RPMI7951 (cell line): ENCODE measurements at regions not wholly inside any gene's neighbourhood (a gene's known extent, or its start where the extent isn't known, plus 50 kb on each side); places are given as distances from the start of the nearest gene placed in this dataset.
A peak's percentile ranks its signal among the peaks of the same experiment; 100 is the strongest.
"Not testable (repeated sequence)": the region's sequence is repeated elsewhere in the genome, so short reads cannot be mapped to it uniquely, and the experiment has no call there.

ENCODE experiments used
- DNase-seq: peaks from one replicate; pipeline ENCODE4 v3.0.0-alpha.2; 2012; ENCODE audit warnings: low read depth

- DNase-seq: no peak
Measured at GRCh38 chr2:173468266-173468793, 113.7 kb downstream of the CDCA7 start.

GRCh38 chr2:173472112-173472511 is 117.4 kb downstream of the CDCA7 start:
- no peak for DNase-seq

- no peak for DNase-seq
Measured at GRCh38 chr2:173483137-173483536, 128.5 kb downstream of the CDCA7 start.

GRCh38 chr2:173488861-173489260 is 134.2 kb downstream of the CDCA7 start:
- DNase-seq: no peak

- no peak for DNase-seq
Measured at GRCh38 chr2:173491418-173491817, 136.7 kb downstream of the CDCA7 start.

- DNase-seq: no peak
Measured at GRCh38 chr2:173493874-173494273, 139.2 kb downstream of the CDCA7 start.

- DNase-seq: peak; percentile 66
Measured at GRCh38 chr2:173496746-173497145, 142.1 kb downstream of the CDCA7 start.

- no peak for DNase-seq
Measured at GRCh38 chr2:173500953-173501352, 146.3 kb downstream of the CDCA7 start.

GRCh38 chr2:173502296-173502695 is 147.6 kb downstream of the CDCA7 start:
- no peak for DNase-seq

GRCh38 chr2:173511357-173511756 is 156.7 kb downstream of the CDCA7 start:
- DNase-seq: no peak

- no peak for DNase-seq
Measured at GRCh38 chr2:173511942-173512341, 157.3 kb downstream of the CDCA7 start.

GRCh38 chr2:173513107-173513727 is 158.5 kb downstream of the CDCA7 start:
- DNase-seq: no peak

GRCh38 chr2:173520918-173521317 is 166.2 kb downstream of the CDCA7 start:
- DNase-seq: no peak

GRCh38 chr2:173521450-173522192 is 166.9 kb downstream of the CDCA7 start:
- DNase-seq: peak; percentile 8

- no peak for DNase-seq
Measured at GRCh38 chr2:173523497-173523896, 168.8 kb downstream of the CDCA7 start.

GRCh38 chr2:173524256-173524955 is 169.7 kb downstream of the CDCA7 start:
- no peak for DNase-seq

- not testable (repeated sequence) for DNase-seq
Measured at GRCh38 chr2:173532732-173533531, 178.3 kb downstream of the CDCA7 start.

GRCh38 chr2:173537694-173538093 is 183.0 kb downstream of the CDCA7 start:
- no peak for DNase-seq

GRCh38 chr2:173539615-173540014 is 184.9 kb downstream of the CDCA7 start:
- DNase-seq: no peak

- no peak for DNase-seq
Measured at GRCh38 chr2:173544641-173545363, 190.1 kb downstream of the CDCA7 start.

GRCh38 chr2:173545364-173545763 is 190.7 kb downstream of the CDCA7 start:
- DNase-seq: peak; percentile 73
